ENCODE measurements at regions not wholly inside any gene's neighbourhood (a gene's known extent, or its start where the extent isn't known, plus 50 kb on each side); places are given as distances from the start of the nearest gene placed in this dataset.

DNA sequence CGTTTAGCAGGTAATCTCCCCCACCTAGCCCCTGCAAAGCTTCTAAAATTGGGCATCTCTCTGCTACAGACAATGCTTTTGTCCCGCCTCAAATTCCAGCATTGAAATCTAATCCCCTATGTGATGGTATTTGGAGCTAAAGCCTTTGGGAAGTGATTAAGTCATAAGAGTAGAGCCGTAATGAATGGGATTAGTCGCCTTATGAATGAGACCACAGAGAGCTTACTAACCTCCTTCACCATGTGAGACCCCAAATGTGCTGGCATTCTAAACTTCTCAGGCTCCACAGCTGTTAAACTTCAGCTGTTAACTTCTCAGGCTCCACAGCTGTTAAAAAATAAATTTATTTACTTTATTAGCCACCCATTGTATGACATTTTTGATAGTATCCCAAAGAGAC is 374.2 kb upstream of the BCHE start:
- Histone ChIP-seq H3K4me3 (no peak overlapping the region), H3K27ac (no peak overlapping the region), H3K4me2 (no peak overlapping the region), H3K9me3 (no peaks in the 10 kb centered on the region), H3K4me1 (no peaks in the 10 kb centered on the region)
- no peak for FAIRE-seq
- ChIA-PET CTCF (no interaction called here), POLR2A (no interaction called here)
- ATAC-seq = no peak
- DNase-seq (ENCODE audit: low read depth in 1 of 2, low spot score in 1 of 2) = no peak
- 66% methylated on average over 4 of the region's 4 CpGs for WGBS (ENCODE audit: missing lambda C conversion rate)
- TF ChIP-seq KDM5A (IDR thresholded peaks at IDR 0.05) (no peak), TP53 (CRISPR knock-in tag; IDR thresholded peaks at IDR 0.05) (no peak), RAD21 (conservative IDR thresholded peaks at IDR 0.05 in 1 of 2, IDR thresholded peaks at IDR 0.05 in 1 of 2) (no peak), CEBPB (IDR thresholded peaks at IDR 0.05) (no peak)

GRCh38 chr3:166209701-166210100 is 372.5 kb upstream of the BCHE start:
- Histone ChIP-seq H3K27ac (no peak overlapping the region), H3K4me2 (no peak overlapping the region), H3K4me3 (no peak overlapping the region), H3K4me1 (no peaks in the 10 kb centered on the region), H3K9me3 (no peaks in the 10 kb centered on the region)
- WGBS (ENCODE audit: missing lambda C conversion rate) = 48% methylated on average over 1 of the region's 1 CpG
- FAIRE-seq (no peak), DNase-seq (ENCODE audit: low read depth in 1 of 2, low spot score in 1 of 2) (no peak), ATAC-seq (no peak)
- CTCF ChIA-PET = no interaction called here
- no peak for TF ChIP-seq KDM1A (IDR thresholded peaks at IDR 0.05; ENCODE audit: low read depth)
- TF ChIP-seq E2F6 (IDR thresholded peaks at IDR 0.05; ENCODE audit: borderline replicate concordance, low read depth) = no peak
- TF ChIP-seq CBX8 (IDR thresholded peaks at IDR 0.05) = no peak
- no peak for TF ChIP-seq ZNF302 (CRISPR knock-in tag; IDR thresholded peaks at IDR 0.05)
- TF ChIP-seq BCL3 (IDR thresholded peaks at IDR 0.05) = no peak
- TF ChIP-seq, protein P1, sequence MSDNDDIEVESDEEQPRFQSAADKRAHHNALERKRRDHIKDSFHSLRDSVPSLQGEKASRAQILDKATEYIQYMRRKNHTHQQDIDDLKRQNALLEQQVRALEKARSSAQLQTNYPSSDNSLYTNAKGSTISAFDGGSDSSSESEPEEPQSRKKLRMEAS (IDR thresholded peaks at IDR 0.05) = no peak
- POLR2A ChIA-PET = no interaction called here

DNA sequence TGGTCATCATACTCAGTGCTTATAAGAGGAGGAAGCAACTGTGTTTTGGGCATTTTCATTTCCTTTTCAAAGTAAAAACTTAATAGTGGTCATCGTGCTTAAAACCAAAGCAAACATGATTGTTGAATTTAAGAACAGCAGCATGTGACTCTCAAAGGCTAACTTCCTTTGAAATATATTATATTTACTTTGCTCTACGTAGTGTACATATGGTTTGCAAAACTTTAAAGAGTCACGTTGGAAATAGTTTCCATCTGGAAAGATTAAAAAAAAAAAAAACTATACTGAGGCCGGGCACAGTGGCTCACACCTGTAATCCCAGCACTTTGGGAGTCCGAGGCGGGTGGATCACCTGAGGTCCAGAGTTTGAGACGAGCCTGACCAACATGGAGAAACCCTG is 367.9 kb upstream of the BCHE start:
- 32% methylated on average over 7 of the region's 7 CpGs for WGBS (ENCODE audit: missing lambda C conversion rate)
- no peak for DNase-seq (ENCODE audit: low read depth in 1 of 2, low spot score in 1 of 2)
- ChIA-PET POLR2A (no interaction called here), CTCF (no interaction called here)
- H3K4me3 ChIP-seq = no peak overlapping the region
- no peak overlapping the region for H3K4me2 ChIP-seq
- H3K9me3 ChIP-seq = no peaks in the 10 kb centered on the region
- TF ChIP-seq ZC3H11A (IDR thresholded peaks at IDR 0.05) (no peak), POLR2A (IDR thresholded peaks at IDR 0.05; ENCODE audit: low read length) (no peak), EHF (CRISPR knock-in tag; IDR thresholded peaks at IDR 0.05) (no peak), ESRRA (IDR thresholded peaks at IDR 0.05; ENCODE audit: borderline replicate concordance, low read length) (no peak), BHLHE40 (IDR thresholded peaks at IDR 0.05; ENCODE audit: low read depth, low read length) (no peak), RAD21 (conservative IDR thresholded peaks at IDR 0.05 in 1 of 2, IDR thresholded peaks at IDR 0.05 in 1 of 2) (no peak), FOSB (CRISPR knock-in tag; IDR thresholded peaks at IDR 0.05) (no peak), RNF2 (IDR thresholded peaks at IDR 0.05; ENCODE audit: borderline replicate concordance, low read depth) (no peak), SMC3 (IDR thresholded peaks at IDR 0.05) (no peak), MYC (IDR thresholded peaks at IDR 0.05; ENCODE audit: borderline replicate concordance, low read length) (no peak), MAFK (IDR thresholded peaks at IDR 0.05; ENCODE audit: partially characterized antibody) (no peak), MAZ (IDR thresholded peaks at IDR 0.05; ENCODE audit: borderline replicate concordance, low read depth, low read length) (no peak), NPAS2 (CRISPR knock-in tag; IDR thresholded peaks at IDR 0.05; ENCODE audit: borderline replicate concordance) (no peak), RARB (CRISPR knock-in tag; IDR thresholded peaks at IDR 0.05) (no peak), TP53 (CRISPR knock-in tag; IDR thresholded peaks at IDR 0.05) (no peak)
- TF ChIP-seq, protein P2, sequence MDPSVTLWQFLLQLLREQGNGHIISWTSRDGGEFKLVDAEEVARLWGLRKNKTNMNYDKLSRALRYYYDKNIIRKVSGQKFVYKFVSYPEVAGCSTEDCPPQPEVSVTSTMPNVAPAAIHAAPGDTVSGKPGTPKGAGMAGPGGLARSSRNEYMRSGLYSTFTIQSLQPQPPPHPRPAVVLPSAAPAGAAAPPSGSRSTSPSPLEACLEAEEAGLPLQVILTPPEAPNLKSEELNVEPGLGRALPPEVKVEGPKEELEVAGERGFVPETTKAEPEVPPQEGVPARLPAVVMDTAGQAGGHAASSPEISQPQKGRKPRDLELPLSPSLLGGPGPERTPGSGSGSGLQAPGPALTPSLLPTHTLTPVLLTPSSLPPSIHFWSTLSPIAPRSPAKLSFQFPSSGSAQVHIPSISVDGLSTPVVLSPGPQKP (IDR thresholded peaks at IDR 0.05; ENCODE audit: low read depth, low read length) = no peak
- no peak for FAIRE-seq
- H3K4me1 ChIP-seq = no peaks in the 10 kb centered on the region
- ATAC-seq = no peak
- H3K27ac ChIP-seq = no peak overlapping the region
